Colonic mucosa (tissue), 4 donors: ENCODE measurements at regions not wholly inside any gene's neighbourhood (a gene's known extent, or its start where the extent isn't known, plus 50 kb on each side); places are given as distances from the start of the nearest gene placed in this dataset.

Source experiments
- DNase-seq: peaks from one replicate; pipeline ENCODE4 v3.0.0-alpha.2; 2020
- H3K27ac ChIP-seq: fragments of 200-600 bp; one replicate; pipeline ENCODE4 v1.8.0; 2021
- H3K27me3 ChIP-seq: fragments of 200-600 bp; one replicate; pipeline ENCODE4 v1.8.0; 2021
- H3K36me3 ChIP-seq: fragments of 200-600 bp; one replicate; pipeline ENCODE4 v1.8.0; 2021
- H3K4me1 ChIP-seq: fragments of 200-600 bp; one replicate; pipeline ENCODE4 v1.8.0; 2021; ENCODE audit warnings: mild to moderate bottlenecking
- H3K4me3 ChIP-seq: fragments of 200-600 bp; one replicate; pipeline ENCODE4 v1.8.0; 2021
- H3K9ac ChIP-seq, 2 donors: one replicate each; pipeline ENCODE4 v1.7.0; 2013; ENCODE audit warnings: control low read depth in 2 of 2, low read depth in 2 of 2, low read length in 2 of 2
- H3K9me3 ChIP-seq: fragments of 200-600 bp; one replicate; pipeline ENCODE4 v1.8.0; 2021
- intact Hi-C: fragments of 100-400 bp; cut with DNase I; formaldehyde crosslinking; loops from one replicate; pipeline ENCODE4 v1.14.1; 2022
- TF ChIP-seq, protein P1 (sequence below): fragments of 200-600 bp; IDR thresholded peaks from one replicate; pipeline ENCODE4 v1.8.0; 2022; ENCODE audit warnings: antibody characterized with exemption, mild to moderate bottlenecking
- donor health status: healthy.
- donor health status: DM: no; HTN: no; CAD: no.
- donor health status: DM: no; HTN: no; CAD: no.

- Histone ChIP-seq H3K9me3 (no peaks in the 10 kb centered on the region), H3K36me3 (no peaks in the 10 kb centered on the region), H3K27ac (no peak overlapping the region), H3K9ac (no peak overlapping the region), H3K4me3 (no peak overlapping the region), H3K4me1 (no peaks in the 10 kb centered on the region), H3K27me3 (no peaks in the 10 kb centered on the region)
- no peak for DNase-seq
- TF ChIP-seq, protein P1, sequence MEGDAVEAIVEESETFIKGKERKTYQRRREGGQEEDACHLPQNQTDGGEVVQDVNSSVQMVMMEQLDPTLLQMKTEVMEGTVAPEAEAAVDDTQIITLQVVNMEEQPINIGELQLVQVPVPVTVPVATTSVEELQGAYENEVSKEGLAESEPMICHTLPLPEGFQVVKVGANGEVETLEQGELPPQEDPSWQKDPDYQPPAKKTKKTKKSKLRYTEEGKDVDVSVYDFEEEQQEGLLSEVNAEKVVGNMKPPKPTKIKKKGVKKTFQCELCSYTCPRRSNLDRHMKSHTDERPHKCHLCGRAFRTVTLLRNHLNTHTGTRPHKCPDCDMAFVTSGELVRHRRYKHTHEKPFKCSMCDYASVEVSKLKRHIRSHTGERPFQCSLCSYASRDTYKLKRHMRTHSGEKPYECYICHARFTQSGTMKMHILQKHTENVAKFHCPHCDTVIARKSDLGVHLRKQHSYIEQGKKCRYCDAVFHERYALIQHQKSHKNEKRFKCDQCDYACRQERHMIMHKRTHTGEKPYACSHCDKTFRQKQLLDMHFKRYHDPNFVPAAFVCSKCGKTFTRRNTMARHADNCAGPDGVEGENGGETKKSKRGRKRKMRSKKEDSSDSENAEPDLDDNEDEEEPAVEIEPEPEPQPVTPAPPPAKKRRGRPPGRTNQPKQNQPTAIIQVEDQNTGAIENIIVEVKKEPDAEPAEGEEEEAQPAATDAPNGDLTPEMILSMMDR: no peak
- intact Hi-C loops: no loop called here
Measured at GRCh38 chr13:103695320-103695719, 629.1 kb upstream of the SLC10A2 start.

DNA sequence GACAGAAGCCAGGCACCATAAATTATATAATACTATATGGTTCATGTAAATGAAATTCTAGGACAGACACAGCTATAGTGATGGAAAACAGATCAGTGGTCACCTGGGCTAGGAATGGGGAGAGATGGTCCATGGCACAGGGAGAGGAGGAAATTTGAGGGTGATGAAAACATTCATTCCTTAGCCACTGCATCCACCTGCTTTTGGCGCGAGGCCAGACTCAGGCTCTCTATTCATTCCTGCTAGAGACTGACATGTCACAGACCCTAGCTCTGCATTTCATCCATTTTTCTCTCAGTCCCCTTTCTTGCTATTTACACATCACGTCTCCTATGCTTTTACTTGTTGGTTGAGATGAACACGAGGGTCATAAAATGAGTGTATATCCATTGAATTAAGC lies 628.3 kb upstream of the SLC10A2 start:
- Histone ChIP-seq H3K27me3 (no peaks in the 10 kb centered on the region), H3K4me1 (no peaks in the 10 kb centered on the region), H3K27ac (no peak overlapping the region), H3K9ac (no peak overlapping the region), H3K4me3 (no peak overlapping the region), H3K36me3 (no peaks in the 10 kb centered on the region), H3K9me3 (no peaks in the 10 kb centered on the region)
- intact Hi-C loops: no loop called here
- TF ChIP-seq, protein P1: no peak
- DNase-seq: no peak

DNA sequence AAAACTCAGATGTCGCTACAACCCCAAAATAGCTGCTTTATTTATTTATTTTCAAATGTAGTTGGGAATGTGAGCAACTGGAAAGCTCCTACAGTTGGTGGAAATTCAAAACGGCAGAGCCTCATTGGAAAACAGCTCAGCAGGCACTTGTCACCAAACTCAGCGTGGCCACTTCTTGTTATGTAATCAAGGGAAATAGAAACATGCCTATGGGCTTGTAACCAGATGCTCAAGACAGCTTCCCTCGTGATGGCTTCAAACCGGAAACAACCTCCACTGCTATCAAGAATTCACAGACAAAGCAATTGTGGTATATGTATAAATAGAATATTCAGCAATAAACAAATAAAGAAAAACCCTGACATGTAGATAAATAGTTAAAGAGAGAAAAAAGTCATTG lies 627.8 kb upstream of the SLC10A2 start:
- Histone ChIP-seq H3K27ac (no peak overlapping the region), H3K9ac (no peak overlapping the region), H3K9me3 (no peaks in the 10 kb centered on the region), H3K4me3 (no peak overlapping the region), H3K36me3 (no peaks in the 10 kb centered on the region), H3K27me3 (no peaks in the 10 kb centered on the region), H3K4me1 (no peaks in the 10 kb centered on the region)
- TF ChIP-seq, protein P1: no peak
- intact Hi-C loops: no loop called here
- DNase-seq: no peak

DNA sequence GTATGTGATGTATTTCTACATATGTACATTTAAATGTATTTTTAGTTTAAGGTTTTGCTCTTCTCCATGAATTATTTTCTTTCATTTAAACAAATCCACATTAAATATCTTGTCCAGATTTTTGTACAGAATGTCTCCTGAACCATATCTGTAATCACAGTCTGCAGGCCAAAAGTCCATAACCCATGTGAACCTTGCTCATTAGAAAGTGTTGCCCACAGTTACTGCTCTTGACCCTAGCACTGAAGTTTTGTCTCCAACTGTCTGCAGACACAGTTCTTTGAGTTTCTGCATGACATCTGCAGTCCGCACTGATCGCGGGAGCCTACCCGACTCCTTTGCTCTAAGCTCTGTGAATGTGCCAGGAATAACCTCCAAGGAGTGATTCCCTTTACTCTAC lies 626.2 kb upstream of the SLC10A2 start:
- H3K36me3 ChIP-seq: no peaks in the 10 kb centered on the region
- no peak overlapping the region for H3K9ac ChIP-seq
- H3K4me1 ChIP-seq: no peaks in the 10 kb centered on the region
- no peaks in the 10 kb centered on the region for H3K9me3 ChIP-seq
- TF ChIP-seq, protein P1: no peak
- H3K27ac ChIP-seq: no peak overlapping the region
- intact Hi-C loops: no loop called here
- H3K27me3 ChIP-seq: no peaks in the 10 kb centered on the region
- no peak for DNase-seq
- no peak overlapping the region for H3K4me3 ChIP-seq

- intact Hi-C loops: no loop called here
- Histone ChIP-seq H3K36me3 (no peaks in the 10 kb centered on the region), H3K4me3 (no peak overlapping the region)
Measured at GRCh38 chr13:103676329-103676728, 610.1 kb upstream of the SLC10A2 start.

More at GRCh38 chr13:103676329-103676728, 610.1 kb upstream of the SLC10A2 start:
- TF ChIP-seq, protein P1: no peak
- no peaks in the 10 kb centered on the region for H3K9me3 ChIP-seq
- H3K27ac ChIP-seq: no peak overlapping the region
- no peak for DNase-seq
- H3K9ac ChIP-seq: no peak overlapping the region
- no peaks in the 10 kb centered on the region for H3K4me1 ChIP-seq
- no peaks in the 10 kb centered on the region for H3K27me3 ChIP-seq
